Ishikawa (cell line): ENCODE measurements at regions not wholly inside any gene's neighbourhood (a gene's known extent, or its start where the extent isn't known, plus 50 kb on each side); places are given as distances from the start of the nearest gene placed in this dataset.

Source experiments
- CEBPB ChIP-seq: IDR thresholded peaks from 2 replicates; pipeline ENCODE4 v1.6.1; 2012
- CREB1 ChIP-seq: IDR thresholded peaks from 2 replicates; pipeline ENCODE4 v1.6.1; 2012; ENCODE audit warnings: low read depth
- EGR1 ChIP-seq: IDR thresholded peaks from 2 replicates; pipeline ENCODE4 v1.6.1; 2012
- EP300 ChIP-seq: IDR thresholded peaks from 2 replicates; pipeline ENCODE4 v1.6.1; 2012; ENCODE audit warnings: borderline replicate concordance
- FOXM1 ChIP-seq: IDR thresholded peaks from 2 replicates; pipeline ENCODE4 v1.6.1; 2012; ENCODE audit warnings: low read depth, borderline replicate concordance
- MAX ChIP-seq: IDR thresholded peaks from 2 replicates; pipeline ENCODE4 v1.6.1; 2012
- NFIC ChIP-seq: IDR thresholded peaks from 2 replicates; pipeline ENCODE4 v1.6.1; 2012
- RAD21 ChIP-seq: IDR thresholded peaks from 2 replicates; pipeline ENCODE4 v1.6.1; 2012; ENCODE audit warnings: low read depth
- REST ChIP-seq: IDR thresholded peaks from 2 replicates; pipeline ENCODE4 v1.6.1; 2012; ENCODE audit warnings: low read depth, mild to moderate bottlenecking
- TAF1 ChIP-seq: IDR thresholded peaks from 2 replicates; pipeline ENCODE4 v1.6.1; 2012; ENCODE audit warnings: low read depth, mild to moderate bottlenecking
- TCF12 ChIP-seq: IDR thresholded peaks from 2 replicates; pipeline ENCODE4 v1.6.1; 2012; ENCODE audit warnings: low read depth
- TEAD4 ChIP-seq: IDR thresholded peaks from 2 replicates; pipeline ENCODE4 v1.6.1; 2012
- USF1 ChIP-seq: IDR thresholded peaks from 2 replicates; pipeline ENCODE4 v1.6.1; 2012
- YY1 ChIP-seq: IDR thresholded peaks from 2 replicates; pipeline ENCODE4 v1.6.1; 2012; ENCODE audit warnings: low read depth
- ZBTB7A ChIP-seq: IDR thresholded peaks from 2 replicates; pipeline ENCODE4 v1.6.1; 2012; ENCODE audit warnings: low read depth

GRCh38 chr4:14835708-14836425, 166.4 kb upstream of the CPEB2 start:
- TF ChIP-seq RAD21 (no peak), USF1 (no peak), CREB1 (no peak)

GRCh38 chr4:14837860-14838259, 164.4 kb upstream of the CPEB2 start:
- TF ChIP-seq RAD21: no peak
- TF ChIP-seq ZBTB7A: no peak
- no peak for TF ChIP-seq FOXM1
- TF ChIP-seq CREB1: no peak
- no peak for TF ChIP-seq TAF1
- TF ChIP-seq EGR1: no peak
- no peak for TF ChIP-seq YY1
- no peak for TF ChIP-seq REST
- TF ChIP-seq CEBPB: no peak
- no peak for TF ChIP-seq TCF12
- TF ChIP-seq EP300: no peak

- TF ChIP-seq USF1 (no peak), TEAD4 (no peak), NFIC (no peak), CREB1 (no peak), CEBPB (no peak), EP300 (no peak), EGR1 (no peak), RAD21 (no peak), ZBTB7A (no peak), YY1 (no peak), MAX (no peak), FOXM1 (no peak), TAF1 (no peak), TCF12 (no peak)
Measured at GRCh38 chr4:14841801-14842768, 160.2 kb upstream of the CPEB2 start.

GRCh38 chr4:14842964-14843630, 159.2 kb upstream of the CPEB2 start:
- TF ChIP-seq ZBTB7A: no peak

GRCh38 chr4:14844061-14844460, 158.2 kb upstream of the CPEB2 start:
- TF ChIP-seq EP300: no peak
- TF ChIP-seq CREB1: no peak
- TF ChIP-seq RAD21: no peak
- no peak for TF ChIP-seq ZBTB7A
- TF ChIP-seq NFIC: no peak
- no peak for TF ChIP-seq MAX
- TF ChIP-seq CEBPB: no peak
- no peak for TF ChIP-seq REST
- no peak for TF ChIP-seq TCF12
- no peak for TF ChIP-seq TEAD4

- TF ChIP-seq EP300 (no peak), REST (no peak), TEAD4 (no peak), CEBPB (no peak), ZBTB7A (no peak), CREB1 (no peak), NFIC (no peak), RAD21 (no peak), TAF1 (no peak)
Measured at GRCh38 chr4:14848229-14848628, 154.1 kb upstream of the CPEB2 start.
